Endothelial cell of umbilical vein (primary cell): ENCODE measurements at regions not wholly inside any gene's neighbourhood (a gene's known extent, or its start where the extent isn't known, plus 50 kb on each side); places are given as distances from the start of the nearest gene placed in this dataset.
"Not testable (repeated sequence)": the region's sequence is repeated elsewhere in the genome, so short reads cannot be mapped to it uniquely, and the experiment has no call there.

ENCODE experiments used
- BruUV-seq: library from RNA; stranded (reverse); fragments of 400-500 nt; replicated peaks from 2 replicates; lab custom pipeline; 2021; lab: Mats Ljungman, UMichigan
- CTCF ChIA-PET: fragments of 300-600, 350-600 bp; sonication (Branson Sonifier 250); formaldehyde crosslinking; loops from one replicate; lab custom pipeline; 2021; ENCODE audit warnings: antibody characterized with exemption, inconsistent platforms; lab: Charles Lee
- POLR2A ChIA-PET: fragments of 300-600, 350-600 bp; sonication (Branson Sonifier 250); formaldehyde crosslinking; loops from one replicate; lab custom pipeline; 2021; ENCODE audit warnings: antibody characterized with exemption, inconsistent platforms; lab: Charles Lee
- DNase-seq: peaks from one replicate; pipeline ENCODE4 v3.0.0-alpha.2; 2011; ENCODE audit warnings: low read depth, low spot score
- FAIRE-seq: peaks from 2 replicates; lab custom pipeline; 2011; peaks lifted over from hg19 to GRCh38; lab: Jason Lieb, UNC
- H2AFZ ChIP-seq: 2 replicates; pipeline ENCODE4 v1.6.0; 2012; ENCODE audit warnings: low read depth, low read length, control low read depth, inconsistent platforms
- H3K27ac ChIP-seq: 2 replicates; pipeline ENCODE4 v1.5.1; 2011; ENCODE audit warnings: low read depth, mild to moderate bottlenecking, control low read depth, low read length, moderate library complexity; ENCODE audit not compliant: insufficient read depth
- H3K27me3 ChIP-seq, 2 experiments: 2 replicates each; pipeline versions ENCODE4 v1.6.0 to v1.6.1; 2011; ENCODE audit warnings: low read length in 2 of 2, mixed read lengths in 1 of 2; ENCODE audit not compliant: control insufficient read depth in 2 of 2, insufficient read depth in 2 of 2
- H3K36me3 ChIP-seq, 2 experiments: 2 replicates in 1 of 2; 3 replicates in 1 of 2; pipeline ENCODE4 v1.5.1; 2011; ENCODE audit warnings: low read length in 2 of 2, mild to moderate bottlenecking in 1 of 2, moderate library complexity in 1 of 2; ENCODE audit not compliant: control insufficient read depth in 2 of 2, insufficient read depth in 2 of 2; ENCODE audit errors: extremely low read depth in 1 of 2
- H3K4me1 ChIP-seq: 3 replicates; pipeline ENCODE4 v1.5.1; 2011; ENCODE audit warnings: mild to moderate bottlenecking, low read length; ENCODE audit not compliant: control insufficient read depth, insufficient read depth; ENCODE audit errors: extremely low read depth
- H3K4me2 ChIP-seq: 2 replicates; pipeline ENCODE4 v1.6.1; 2011; ENCODE audit warnings: low read length, control low read depth, mixed read lengths; ENCODE audit not compliant: insufficient read depth
- H3K4me3 ChIP-seq, 3 experiments: fragments of 200-600 bp in 1 of 3; sonication (generic), shearing (Covaris generic) in 1 of 3; replicated peaks in 1 of 3; 2 replicates each; pipeline ENCODE4 v1.5.1; 2011 to 2016; ENCODE audit warnings: control low read depth in 3 of 3, low read length in 3 of 3, mild to moderate bottlenecking in 2 of 3, inconsistent platforms in 1 of 3, low read depth in 1 of 3, moderate library complexity in 1 of 3; ENCODE audit not compliant: insufficient read depth in 1 of 3
- H3K79me2 ChIP-seq: 2 replicates; pipeline ENCODE4 v1.6.0; 2012; ENCODE audit warnings: low read length, inconsistent platforms; ENCODE audit not compliant: control insufficient read depth, insufficient read depth
- H3K9ac ChIP-seq: replicated peaks from 2 replicates; pipeline ENCODE3; 2011; ENCODE audit warnings: low read length, control low read depth; ENCODE audit not compliant: insufficient read depth; ENCODE audit errors: extremely low read depth
- H3K9me1 ChIP-seq: replicated peaks from 3 replicates; pipeline ENCODE4 v1.6.0; 2011; ENCODE audit warnings: mild to moderate bottlenecking, low read length; ENCODE audit not compliant: control insufficient read depth, insufficient read depth; ENCODE audit errors: extremely low read depth
- H3K9me3 ChIP-seq: replicated peaks from 2 replicates; pipeline ENCODE4 v1.5.1; 2012; ENCODE audit warnings: low read length, inconsistent platforms; ENCODE audit not compliant: control insufficient read depth, insufficient read depth
- H4K20me1 ChIP-seq: replicated peaks from 2 replicates; pipeline ENCODE3; 2011; ENCODE audit warnings: mild to moderate bottlenecking, low read length; ENCODE audit not compliant: control insufficient read depth, insufficient read depth; ENCODE audit errors: extremely low read depth
- EZH2 ChIP-seq: IDR thresholded peaks from 2 replicates; pipeline ENCODE4 v1.6.1; 2012; ENCODE audit warnings: borderline replicate concordance, low read depth, mild to moderate bottlenecking, moderate library complexity, low read length, inconsistent platforms; ENCODE audit not compliant: severe bottlenecking
- FOS ChIP-seq: IDR thresholded peaks from 2 replicates; pipeline ENCODE4 v1.6.1; 2011; ENCODE audit warnings: mild to moderate bottlenecking, low read length, moderate library complexity, borderline replicate concordance; ENCODE audit not compliant: insufficient read depth
- GATA2 ChIP-seq: IDR thresholded peaks from 2 replicates; pipeline ENCODE4 v1.7.0; 2011; ENCODE audit warnings: low read depth, mild to moderate bottlenecking, moderate library complexity, mixed read lengths, low read length; ENCODE audit not compliant: insufficient read length, insufficient read depth
- JUN ChIP-seq: IDR thresholded peaks from 2 replicates; pipeline ENCODE4 v1.6.1; 2011; ENCODE audit warnings: borderline replicate concordance, low read depth; ENCODE audit not compliant: insufficient read length, insufficient read depth
- MAX ChIP-seq: IDR thresholded peaks from 2 replicates; pipeline ENCODE4 v1.6.1; 2011; ENCODE audit not compliant: insufficient read depth, insufficient read length
- MYC ChIP-seq: IDR thresholded peaks from one replicate; pipeline ENCODE4 v1.6.1; 2011; ENCODE audit warnings: mild to moderate bottlenecking, low read depth, low read length
- POLR2A ChIP-seq: IDR thresholded peaks from 2 replicates; pipeline ENCODE4 v1.6.1; 2012; ENCODE audit warnings: low read depth, mild to moderate bottlenecking, control low read depth, low read length
- POLR2AphosphoS5 ChIP-seq: IDR thresholded peaks from 2 replicates; pipeline ENCODE4 v1.6.1; 2012; ENCODE audit warnings: low read depth, mild to moderate bottlenecking, control low read depth, low read length, moderate library complexity; ENCODE audit not compliant: insufficient read depth
- dilution Hi-C: fragments of 300-500 bp; cut with MboI; formaldehyde crosslinking; loops from one replicate; pipeline ENCODE4 v1.15.0; 2019; ENCODE audit warnings: low sequenced_read_pairs; ENCODE audit not compliant: extremely low pct_ligation_motif_present
- intact Hi-C: fragments of 100-400 bp; cut with micrococcal nuclease; formaldehyde crosslinking; loops from one replicate; pipeline ENCODE4 v1.10.0; 2022
- TF ChIP-seq, protein P1 (sequence below), 2 donors: IDR thresholded peaks; 1 replicate in 1 of 2; 2 replicates in 1 of 2; pipeline ENCODE4 v1.5.1; 2011; ENCODE audit warnings: low read length in 2 of 2, mild to moderate bottlenecking in 2 of 2, moderate library complexity in 2 of 2, control low read depth in 1 of 2, inconsistent platforms in 1 of 2, low read depth in 1 of 2; ENCODE audit not compliant: insufficient read depth in 1 of 2; ENCODE audit errors: extremely low read depth in 1 of 2

DNA sequence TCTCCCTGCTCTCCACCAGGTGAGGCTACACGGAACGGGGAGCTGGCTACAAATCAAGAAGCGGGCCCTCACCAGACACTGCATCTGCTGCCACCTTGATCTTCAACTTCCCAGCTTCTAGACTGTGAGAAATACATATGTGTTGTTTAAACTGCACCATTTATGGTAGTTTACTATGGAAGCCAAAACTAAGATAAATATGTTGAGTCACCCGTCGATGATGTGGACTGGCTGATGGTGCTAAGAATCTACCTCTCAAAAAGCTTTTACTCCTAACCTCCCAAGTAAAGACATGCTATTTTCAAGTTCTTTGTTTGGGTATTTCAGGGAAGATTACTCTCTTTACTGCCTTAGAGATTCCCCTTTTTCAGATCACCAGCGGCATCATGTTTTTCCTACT is 110.9 kb downstream of the VGLL3 start:
- Histone ChIP-seq H3K4me2 (no peak overlapping the region), H3K9ac (no peak overlapping the region), H3K4me1 (no peaks in the 10 kb centered on the region), H4K20me1 (no peaks in the 10 kb centered on the region), H3K27me3 (no peaks in the 10 kb centered on the region), H2AFZ (no peak overlapping the region), H3K9me3 (peaks cover 2% of the 10 kb centered on the region), H3K4me3 (no peak overlapping the region), H3K9me1 (no peaks in the 10 kb centered on the region), H3K79me2 (no peaks in the 10 kb centered on the region), H3K27ac (no peak overlapping the region), H3K36me3 (no peaks in the 10 kb centered on the region)
- DNase-seq (no peak), FAIRE-seq (no peak)
- CTCF ChIA-PET: no interaction called here
- dilution Hi-C loops: no loop called here
- POLR2A ChIA-PET: no interaction called here
- no TSS peak for BruUV-seq
- intact Hi-C loops: no loop called here
- TF ChIP-seq MAX: no peak
- TF ChIP-seq POLR2A: no peak
- no peak for TF ChIP-seq POLR2AphosphoS5
- TF ChIP-seq FOS: no peak
- no peak for TF ChIP-seq GATA2
- TF ChIP-seq, protein P1, sequence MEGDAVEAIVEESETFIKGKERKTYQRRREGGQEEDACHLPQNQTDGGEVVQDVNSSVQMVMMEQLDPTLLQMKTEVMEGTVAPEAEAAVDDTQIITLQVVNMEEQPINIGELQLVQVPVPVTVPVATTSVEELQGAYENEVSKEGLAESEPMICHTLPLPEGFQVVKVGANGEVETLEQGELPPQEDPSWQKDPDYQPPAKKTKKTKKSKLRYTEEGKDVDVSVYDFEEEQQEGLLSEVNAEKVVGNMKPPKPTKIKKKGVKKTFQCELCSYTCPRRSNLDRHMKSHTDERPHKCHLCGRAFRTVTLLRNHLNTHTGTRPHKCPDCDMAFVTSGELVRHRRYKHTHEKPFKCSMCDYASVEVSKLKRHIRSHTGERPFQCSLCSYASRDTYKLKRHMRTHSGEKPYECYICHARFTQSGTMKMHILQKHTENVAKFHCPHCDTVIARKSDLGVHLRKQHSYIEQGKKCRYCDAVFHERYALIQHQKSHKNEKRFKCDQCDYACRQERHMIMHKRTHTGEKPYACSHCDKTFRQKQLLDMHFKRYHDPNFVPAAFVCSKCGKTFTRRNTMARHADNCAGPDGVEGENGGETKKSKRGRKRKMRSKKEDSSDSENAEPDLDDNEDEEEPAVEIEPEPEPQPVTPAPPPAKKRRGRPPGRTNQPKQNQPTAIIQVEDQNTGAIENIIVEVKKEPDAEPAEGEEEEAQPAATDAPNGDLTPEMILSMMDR (IDR thresholded peaks at IDR 0.05; ENCODE audit: extremely low read depth in 1 of 2, insufficient read depth in 1 of 2, low read depth in 1 of 2, low read length in 2 of 2): no peak
- no peak for TF ChIP-seq EZH2
- TF ChIP-seq JUN: no peak
- TF ChIP-seq MYC: no peak

DNA sequence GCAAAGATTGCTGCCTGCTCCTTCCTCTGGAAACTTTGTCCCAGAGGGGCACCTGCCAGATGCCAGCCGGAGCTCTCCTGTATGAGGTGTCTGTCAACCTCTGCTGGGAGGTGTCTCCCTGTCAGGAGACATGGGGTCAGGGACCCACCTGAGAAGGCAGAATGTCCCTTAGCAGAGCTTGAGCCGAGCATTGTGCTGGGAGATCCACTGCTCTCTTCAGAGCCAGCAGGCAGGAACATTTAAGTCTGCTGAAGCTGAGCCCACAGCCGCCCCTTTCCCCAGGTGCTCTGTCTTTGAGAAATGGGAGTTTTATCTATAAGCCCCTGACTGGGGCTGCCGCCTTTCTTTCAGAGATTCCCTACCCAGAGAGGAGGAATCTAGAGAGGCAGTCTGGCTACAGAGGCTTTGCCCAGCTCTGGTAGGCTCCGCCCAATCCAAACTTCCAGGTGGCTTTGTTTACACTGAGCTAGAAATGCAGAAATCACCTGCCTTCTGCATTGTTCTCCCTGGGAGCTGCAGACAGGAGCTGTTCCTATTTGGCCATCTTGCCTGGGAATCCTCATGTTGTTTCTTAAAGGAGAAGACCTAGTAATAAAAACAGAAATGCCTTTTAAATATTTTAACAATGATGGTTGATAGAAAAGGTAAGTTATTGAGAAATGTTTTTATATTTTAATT is 114.3 kb downstream of the VGLL3 start:
- H3K36me3 ChIP-seq, H3K79me2 ChIP-seq, FAIRE-seq, H3K9ac ChIP-seq, H3K27me3 ChIP-seq, H4K20me1 ChIP-seq, H3K4me2 ChIP-seq, BruUV-seq, CTCF ChIA-PET, H3K4me3 ChIP-seq, POLR2A ChIA-PET, DNase-seq, H3K4me1 ChIP-seq, dilution Hi-C loops, H2AFZ ChIP-seq, H3K9me3 ChIP-seq, H3K27ac ChIP-seq, intact Hi-C loops, H3K9me1 ChIP-seq: not testable (repeated sequence)

DNA sequence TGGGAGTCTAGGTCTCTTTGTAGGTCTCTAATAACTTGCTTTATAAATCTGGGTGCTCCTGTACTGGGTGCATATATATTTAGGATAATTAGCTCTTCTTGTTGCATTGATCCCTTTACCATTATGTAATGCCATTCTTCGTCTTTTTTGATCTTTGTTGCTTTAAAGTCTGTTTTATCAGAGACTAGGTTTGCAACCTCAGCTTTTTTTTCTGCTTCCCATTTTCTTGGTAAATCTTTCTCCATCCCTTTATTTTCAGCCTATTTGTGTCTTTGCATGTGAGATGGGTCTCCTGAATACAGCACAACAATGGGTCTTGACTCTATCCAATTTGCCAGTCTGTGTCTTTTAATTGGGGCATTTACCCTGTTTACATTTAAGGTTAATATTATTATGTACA is 116.2 kb downstream of the VGLL3 start:
- H3K4me3 ChIP-seq, FAIRE-seq, BruUV-seq, dilution Hi-C loops, H3K9ac ChIP-seq, H3K36me3 ChIP-seq, H3K9me1 ChIP-seq, POLR2A ChIA-PET, H3K9me3 ChIP-seq, intact Hi-C loops, H4K20me1 ChIP-seq, H2AFZ ChIP-seq, H3K79me2 ChIP-seq, CTCF ChIA-PET, H3K27me3 ChIP-seq, H3K4me1 ChIP-seq, H3K4me2 ChIP-seq, H3K27ac ChIP-seq, DNase-seq: not testable (repeated sequence)
